H1 (cell line): ENCODE measurements at regions not wholly inside any gene's neighbourhood (a gene's known extent, or its start where the extent isn't known, plus 50 kb on each side); places are given as distances from the start of the nearest gene placed in this dataset.

Source experiments
- CTCF ChIA-PET: fragments of 300-600 bp; sonication (Branson Sonifier 250); formaldehyde crosslinking; loops from one replicate; lab custom pipeline; 2021; ENCODE audit not compliant: partially characterized antibody; lab: Charles Lee
- POLR2A ChIA-PET: fragments of 300-600 bp; sonication (Branson Sonifier 250); formaldehyde crosslinking; loops from one replicate; lab custom pipeline; 2021; ENCODE audit warnings: inconsistent platforms; ENCODE audit not compliant: partially characterized antibody; lab: Charles Lee
- DNase-seq, 2 experiments: peaks; one replicate each; pipeline versions ENCODE4 v3.0.0 to v3.0.0-alpha.2; 2010 to 2022; ENCODE audit warnings: low spot score in 2 of 2, low read depth in 1 of 2, mixed read lengths in 1 of 2
- FAIRE-seq: peaks from 2 replicates; lab custom pipeline; 2011; peaks lifted over from hg19 to GRCh38; lab: Jason Lieb, UNC
- H2AFZ ChIP-seq: 2 replicates; pipeline ENCODE4 v1.8.1; 2012; ENCODE audit warnings: low read length, inconsistent platforms
- H2AK5ac ChIP-seq: 2 replicates; pipeline ENCODE4 v1.6.1; 2013; ENCODE audit warnings: low read depth, low read length
- H2BK120ac ChIP-seq: replicated peaks from 2 replicates; pipeline ENCODE3; 2013; ENCODE audit warnings: low read depth, low read length, inconsistent platforms
- H2BK12ac ChIP-seq: 2 replicates; pipeline ENCODE4 v1.6.1; 2013; ENCODE audit warnings: low read depth, low read length
- H2BK15ac ChIP-seq: 2 replicates; pipeline ENCODE4 v1.6.1; 2013; ENCODE audit warnings: low read length
- H2BK20ac ChIP-seq: 2 replicates; pipeline ENCODE4 v1.6.1; 2013; ENCODE audit warnings: low read length
- H2BK5ac ChIP-seq: 2 replicates; pipeline ENCODE4 v1.6.1; 2013; ENCODE audit warnings: low read depth, low read length
- H3K14ac ChIP-seq: 2 replicates; pipeline ENCODE4 v1.6.1; 2013; ENCODE audit warnings: inconsistent platforms; ENCODE audit not compliant: insufficient read length
- H3K18ac ChIP-seq: 2 replicates; pipeline ENCODE4 v1.6.1; 2013; ENCODE audit warnings: low read length; ENCODE audit errors: extremely low read depth
- H3K23ac ChIP-seq: 2 replicates; pipeline ENCODE4 v1.6.1; 2013; ENCODE audit warnings: inconsistent platforms; ENCODE audit not compliant: insufficient read length
- H3K23me2 ChIP-seq: 2 replicates; pipeline ENCODE4 v1.6.1; 2013; ENCODE audit warnings: low read depth, low read length
- H3K27ac ChIP-seq: 2 replicates; pipeline ENCODE4 v1.6.1; 2011; ENCODE audit warnings: low read depth, low read length, inconsistent platforms
- H3K27me3 ChIP-seq, 4 experiments: replicated peaks in 1 of 4; 1 replicate in 1 of 4; 2 replicates in 3 of 4; pipeline versions ENCODE4 v1.6.1 to v1.8.1; 2011 to 2013; ENCODE audit warnings: low read length in 3 of 4, mild to moderate bottlenecking in 3 of 4, inconsistent platforms in 2 of 4, mixed read lengths in 2 of 4, moderate library complexity in 1 of 4; ENCODE audit not compliant: control insufficient read depth in 3 of 4, insufficient read depth in 3 of 4; ENCODE audit errors: extremely low read depth in 1 of 4
- H3K36me3 ChIP-seq, 4 experiments: 2 replicates each; pipeline versions ENCODE4 v1.6.1 to v1.8.1; 2011 to 2013; ENCODE audit warnings: mild to moderate bottlenecking in 4 of 4, low read length in 3 of 4, moderate library complexity in 2 of 4, control low read depth in 1 of 4, inconsistent platforms in 1 of 4; ENCODE audit not compliant: insufficient read depth in 4 of 4, control insufficient read depth in 2 of 4
- H3K4ac ChIP-seq: replicated peaks from 2 replicates; pipeline ENCODE3; 2013; ENCODE audit warnings: low read length, low read depth, mixed read lengths, inconsistent platforms; ENCODE audit not compliant: insufficient read length
- H3K4me1 ChIP-seq, 4 experiments: replicated peaks in 1 of 4; 1 replicate in 1 of 4; 2 replicates in 3 of 4; pipeline versions ENCODE4 v1.6.1 to v1.8.1; 2011 to 2013; ENCODE audit warnings: low read length in 3 of 4, inconsistent platforms in 2 of 4, mixed read lengths in 1 of 4; ENCODE audit not compliant: insufficient read depth in 4 of 4, control insufficient read depth in 3 of 4
- H3K4me2 ChIP-seq, 2 experiments: 2 replicates each; pipeline versions ENCODE4 v1.6.1 to v1.8.1; 2011 to 2013; ENCODE audit warnings: low read depth in 2 of 2, low read length in 2 of 2, control low read depth in 1 of 2, inconsistent platforms in 1 of 2, mild to moderate bottlenecking in 1 of 2; ENCODE audit not compliant: insufficient read depth in 1 of 2
- H3K4me3 ChIP-seq, 4 experiments: fragments of 200-600, 300-600 bp in 1 of 4; sonication (generic), shearing (Covaris generic), sonication (Bioruptor Twin) in 1 of 4; 2 replicates each; pipeline versions ENCODE4 v1.5.1 to v1.8.1; 2011 to 2016; ENCODE audit warnings: low read length in 4 of 4, low read depth in 3 of 4, control low read depth in 2 of 4, inconsistent platforms in 2 of 4, mild to moderate bottlenecking in 2 of 4, mixed read lengths in 1 of 4, moderate library complexity in 1 of 4; ENCODE audit not compliant: insufficient read depth in 2 of 4; ENCODE audit errors: extremely low read depth in 1 of 4
- H3K56ac ChIP-seq: replicated peaks from 2 replicates; pipeline ENCODE3; 2013; ENCODE audit warnings: low read depth, mild to moderate bottlenecking, mixed read lengths, low read length, inconsistent platforms; ENCODE audit not compliant: insufficient read length
- H3K79me1 ChIP-seq: 2 replicates; pipeline ENCODE4 v1.6.1; 2013; ENCODE audit warnings: low read depth, low read length, control low read depth
- H3K79me2 ChIP-seq, 2 experiments: 2 replicates each; pipeline versions ENCODE4 v1.6.1 to v1.8.1; 2012 to 2013; ENCODE audit warnings: low read length in 2 of 2, mild to moderate bottlenecking in 2 of 2, inconsistent platforms in 1 of 2; ENCODE audit not compliant: insufficient read depth in 2 of 2, control insufficient read depth in 1 of 2
- H3K9ac ChIP-seq, 4 experiments: replicated peaks in 1 of 4; 1 replicate in 1 of 4; 2 replicates in 3 of 4; pipeline versions ENCODE4 v1.6.1 to v1.8.1; 2011 to 2013; ENCODE audit warnings: low read depth in 3 of 4, low read length in 3 of 4, control low read depth in 2 of 4, mild to moderate bottlenecking in 2 of 4, moderate library complexity in 2 of 4, inconsistent platforms in 1 of 4; ENCODE audit errors: extremely low read depth in 1 of 4
- H3K9me3 ChIP-seq, 2 experiments: 2 replicates each; pipeline versions ENCODE4 v1.6.1 to v1.8.1; 2012 to 2013; ENCODE audit warnings: mild to moderate bottlenecking in 2 of 2, moderate library complexity in 2 of 2, control low read depth in 1 of 2, inconsistent platforms in 1 of 2, low read depth in 1 of 2, low read length in 1 of 2, mixed read lengths in 1 of 2; ENCODE audit not compliant: insufficient read depth in 2 of 2
- H4K20me1 ChIP-seq, 2 experiments: replicated peaks in 1 of 2; 2 replicates each; pipeline versions ENCODE3 to v1.8.1; 2011 to 2013; ENCODE audit warnings: inconsistent platforms in 2 of 2, low read length in 2 of 2, mild to moderate bottlenecking in 1 of 2; ENCODE audit not compliant: insufficient read depth in 2 of 2, control insufficient read depth in 1 of 2
- H4K5ac ChIP-seq: 2 replicates; pipeline ENCODE4 v1.6.1; 2013; ENCODE audit warnings: low read length, low read depth, mixed read lengths, inconsistent platforms; ENCODE audit not compliant: insufficient read length
- H4K8ac ChIP-seq: 2 replicates; pipeline ENCODE4 v1.8.0; 2013; ENCODE audit warnings: mild to moderate bottlenecking, moderate library complexity, low read length, inconsistent platforms; ENCODE audit not compliant: insufficient read depth; ENCODE audit errors: extremely low read depth
- H4K91ac ChIP-seq: replicated peaks from 2 replicates; pipeline ENCODE3; 2013; ENCODE audit warnings: low read length, mixed read lengths, inconsistent platforms; ENCODE audit not compliant: insufficient read length
- ATF2 ChIP-seq: IDR thresholded peaks from 2 replicates; pipeline ENCODE4 v1.6.1; 2012; ENCODE audit warnings: low read length, inconsistent platforms
- BCL11A ChIP-seq, 2 experiments: IDR thresholded peaks; one replicate each; pipeline ENCODE4 v1.6.1; 2011; ENCODE audit warnings: low read depth in 2 of 2, low read length in 2 of 2, mild to moderate bottlenecking in 2 of 2
- CTCF ChIP-seq, 3 experiments: IDR thresholded peaks; 1 replicate in 2 of 3; 2 replicates in 1 of 3; pipeline versions ENCODE4 v1.5.1 to v1.6.1; 2011; ENCODE audit warnings: low read length in 3 of 3, mild to moderate bottlenecking in 3 of 3, inconsistent platforms in 2 of 3, low read depth in 1 of 3, moderate library complexity in 1 of 3; ENCODE audit not compliant: insufficient read depth in 1 of 3; ENCODE audit errors: control extremely low read depth in 1 of 3
- EGR1 ChIP-seq: IDR thresholded peaks from 2 replicates; pipeline ENCODE4 v1.6.1; 2011; ENCODE audit warnings: low read depth, low read length, borderline replicate concordance
- JUND ChIP-seq: IDR thresholded peaks from 2 replicates; pipeline ENCODE4 v1.6.1; 2011; ENCODE audit warnings: mild to moderate bottlenecking, improper control_type of control experiment, low read length
- POLR2AphosphoS5 ChIP-seq: IDR thresholded peaks from 2 replicates; pipeline ENCODE4 v1.6.1; 2011; ENCODE audit warnings: low read depth, low read length
- RBBP5 ChIP-seq: IDR thresholded peaks from 2 replicates; pipeline ENCODE4 v1.7.1; 2012; ENCODE audit warnings: low read depth, mild to moderate bottlenecking, inconsistent platforms, low read length, moderate library complexity, borderline replicate concordance
- RFX5 ChIP-seq: IDR thresholded peaks from 2 replicates; pipeline ENCODE4 v1.6.1; 2011; ENCODE audit warnings: low read depth, low read length, improper control_type of control experiment, borderline replicate concordance
- RNF2 ChIP-seq: fragments of 200-900, 300-1000 bp; sonication (generic); IDR thresholded peaks from 2 replicates; pipeline ENCODE4 v1.7.1; 2016; ENCODE audit warnings: borderline replicate concordance, low read depth, mild to moderate bottlenecking, antibody characterized with exemption, low read length; ENCODE audit not compliant: poor library complexity, severe bottlenecking; ENCODE audit errors: missing control alignments
- SP2 ChIP-seq: IDR thresholded peaks from 2 replicates; pipeline ENCODE4 v1.6.1; 2012; ENCODE audit warnings: mild to moderate bottlenecking, low read length, inconsistent platforms
- TAF1 ChIP-seq: IDR thresholded peaks from 2 replicates; pipeline ENCODE4 v1.6.1; 2011; ENCODE audit warnings: mild to moderate bottlenecking, low read depth, low read length
- WGBS, 2 experiments: shearing (Covaris generic) in 1 of 2; methylation state at CpG; one replicate each; pipeline versions ENCODE4 v1.1.6 to v1.1.7; 2013 to 2015; ENCODE audit warnings: low lambda C conversion rate in 2 of 2, mixed read lengths in 2 of 2, inconsistent platforms in 1 of 2, low coverage in 1 of 2, missing lambda C conversion rate in 1 of 2; ENCODE audit not compliant: insufficient replicate concordance in 2 of 2, insufficient coverage in 1 of 2, insufficient read length in 1 of 2; ENCODE audit errors: extremely low coverage in 1 of 2, missing lambda C conversion rate in 1 of 2; 5-methylcytosine and 5-hydroxymethylcytosine counted together

- no peak overlapping the region for H3K27ac ChIP-seq
- no peak overlapping the region for H4K8ac ChIP-seq
- DNase-seq = no peak
- H3K4ac ChIP-seq = no peak overlapping the region
- no peaks in the 10 kb centered on the region for H3K79me1 ChIP-seq
- H2BK5ac ChIP-seq = no peak overlapping the region
- no peaks in the 10 kb centered on the region for H4K20me1 ChIP-seq
- H3K9ac ChIP-seq = no peak overlapping the region
- 82% methylated on average over 10 of the region's 10 CpGs; no CpG with 5 or more reads in 1 of the 2 experiments for WGBS, 2 experiments
- CTCF ChIA-PET = no interaction called here
- no peak overlapping the region for H4K5ac ChIP-seq
- no peak overlapping the region for H2BK120ac ChIP-seq
- peak overlapping the region; percentile 87; the same call in 1 of the 2 replicates for H2AFZ ChIP-seq
- H3K56ac ChIP-seq = no peak overlapping the region
- H2AK5ac ChIP-seq = no peak overlapping the region
- H3K18ac ChIP-seq = no peak overlapping the region
- no peaks in the 10 kb centered on the region for H3K79me2 ChIP-seq
- H3K4me2 ChIP-seq = no peak overlapping the region
- no peak overlapping the region for H4K91ac ChIP-seq
- FAIRE-seq = no peak
- POLR2A ChIA-PET = no interaction called here
- no peaks in the 10 kb centered on the region for H3K9me3 ChIP-seq
- H3K4me3 ChIP-seq = no peak overlapping the region
- H3K23ac ChIP-seq = no peak overlapping the region
- H2BK12ac ChIP-seq = no peak overlapping the region
- H3K36me3 ChIP-seq = no peaks in the 10 kb centered on the region
- H2BK20ac ChIP-seq = no peak overlapping the region
- H3K4me1 ChIP-seq = no peaks in the 10 kb centered on the region
- H3K23me2 ChIP-seq = peaks cover 3% of the 10 kb centered on the region; the same call in 1 of the 2 replicates
- no peaks in the 10 kb centered on the region for H3K27me3 ChIP-seq
- H3K14ac ChIP-seq = no peak overlapping the region
- no peak overlapping the region for H2BK15ac ChIP-seq
- TF ChIP-seq EGR1 (no peak), CTCF (IDR thresholded peaks at IDR 0.05; ENCODE audit: control extremely low read depth in 1 of 3, insufficient read depth in 1 of 3, low read depth in 1 of 3, low read length in 3 of 3) (no peak), JUND (no peak), ATF2 (no peak), RBBP5 (no peak), POLR2AphosphoS5 (no peak), RNF2 (no peak), RFX5 (no peak), SP2 (no peak), BCL11A (IDR thresholded peaks at IDR 0.05; ENCODE audit: low read depth in 2 of 2, low read length in 2 of 2) (no peak), TAF1 (no peak)
These were observed 477.5 kb upstream of the ADARB2 start for GRCh38 chr10:2214805-2215204.
